HUES64 (cell line): ENCODE measurements at regions not wholly inside any gene's neighbourhood (a gene's known extent, or its start where the extent isn't known, plus 50 kb on each side); places are given as distances from the start of the nearest gene placed in this dataset.

ENCODE experiments used
- H3K27ac ChIP-seq: 2 replicates; pipeline ENCODE4 v1.7.0; 2013; ENCODE audit warnings: low read depth, low read length, inconsistent platforms
- H3K27me3 ChIP-seq: 2 replicates; pipeline ENCODE4 v1.6.1; 2013; ENCODE audit warnings: mild to moderate bottlenecking, low read length; ENCODE audit not compliant: insufficient read depth
- H3K36me3 ChIP-seq: 2 replicates; pipeline ENCODE4 v1.6.1; 2013; ENCODE audit warnings: mild to moderate bottlenecking, low read length; ENCODE audit not compliant: insufficient read depth
- H3K4me1 ChIP-seq: 2 replicates; pipeline ENCODE4 v1.6.1; 2013; ENCODE audit warnings: mild to moderate bottlenecking, low read length, moderate library complexity; ENCODE audit not compliant: insufficient read depth
- H3K4me3 ChIP-seq: 2 replicates; pipeline ENCODE4 v1.5.1; 2013; ENCODE audit warnings: mild to moderate bottlenecking, low read length, moderate library complexity
- H3K9ac ChIP-seq: 2 replicates; pipeline ENCODE4 v1.6.1; 2013; ENCODE audit warnings: mild to moderate bottlenecking, low read depth, low read length
- H3K9me3 ChIP-seq: 2 replicates; pipeline ENCODE4 v1.6.1; 2013; ENCODE audit warnings: low read depth, low read length; ENCODE audit not compliant: insufficient read depth
- WGBS: fragments of 150-250, 120-280 bp; methylation state at CpG from one replicate; pipeline ENCODE4 v1.1.7; 2013; ENCODE audit warnings: missing lambda C conversion rate; 5-methylcytosine and 5-hydroxymethylcytosine counted together

GRCh38 chr12:39044754-39045153, 139.4 kb upstream of the CPNE8 start:
- H3K27ac ChIP-seq, result no peak overlapping the region

GRCh38 chr12:39043424-39043822, 138.0 kb upstream of the CPNE8 start:
- H3K4me1 ChIP-seq, result peaks cover 3% of the 10 kb centered on the region; the same call in 1 of the 2 replicates
- H3K36me3 ChIP-seq, result no peaks in the 10 kb centered on the region
- H3K27me3 ChIP-seq, result no peaks in the 10 kb centered on the region
- no peak overlapping the region for H3K9ac ChIP-seq
- WGBS, result 86% methylated on average over 2 of the region's 2 CpGs
- H3K9me3 ChIP-seq, result no peaks in the 10 kb centered on the region
- no peak overlapping the region for H3K27ac ChIP-seq
- H3K4me3 ChIP-seq, result no peak overlapping the region

More at GRCh38 chr12:39044754-39045153, 139.4 kb upstream of the CPNE8 start:
- no peaks in the 10 kb centered on the region for H3K9me3 ChIP-seq
- H3K36me3 ChIP-seq, result no peaks in the 10 kb centered on the region
- peaks cover 3% of the 10 kb centered on the region; the same call in 1 of the 2 replicates for H3K4me1 ChIP-seq
- 86% methylated on average over 3 of the region's 3 CpGs for WGBS
- no peaks in the 10 kb centered on the region for H3K27me3 ChIP-seq
- H3K9ac ChIP-seq, result no peak overlapping the region
- no peak overlapping the region for H3K4me3 ChIP-seq

GRCh38 chr12:39040275-39040674, 134.9 kb upstream of the CPNE8 start:
- Histone ChIP-seq H3K36me3 (no peaks in the 10 kb centered on the region), H3K4me1 (peaks cover 3% of the 10 kb centered on the region; the same call in 1 of the 2 replicates), H3K9ac (no peak overlapping the region), H3K27me3 (no peaks in the 10 kb centered on the region), H3K9me3 (no peaks in the 10 kb centered on the region), H3K27ac (no peak overlapping the region), H3K4me3 (no peak overlapping the region)
- 100% methylated on average over 2 of the region's 2 CpGs for WGBS

- Histone ChIP-seq H3K4me3 (no peak overlapping the region), H3K4me1 (no peaks in the 10 kb centered on the region), H3K9ac (no peak overlapping the region), H3K27me3 (no peaks in the 10 kb centered on the region), H3K36me3 (no peaks in the 10 kb centered on the region), H3K27ac (no peak overlapping the region), H3K9me3 (no peaks in the 10 kb centered on the region)
- 97% methylated on average over 2 of the region's 2 CpGs for WGBS
Measured at GRCh38 chr12:39037115-39037514, 131.7 kb upstream of the CPNE8 start.

- H3K9ac ChIP-seq, result no peak overlapping the region
- H3K27ac ChIP-seq, result no peak overlapping the region
- no CpG with 5 or more reads among the region's 1 CpG for WGBS
- H3K4me1 ChIP-seq, result no peaks in the 10 kb centered on the region
- no peaks in the 10 kb centered on the region for H3K9me3 ChIP-seq
- no peaks in the 10 kb centered on the region for H3K36me3 ChIP-seq
- no peak overlapping the region for H3K4me3 ChIP-seq
- H3K27me3 ChIP-seq, result no peaks in the 10 kb centered on the region
Measured at GRCh38 chr12:39036105-39036504, 130.7 kb upstream of the CPNE8 start.

GRCh38 chr12:39033782-39034181, 128.4 kb upstream of the CPNE8 start:
- Histone ChIP-seq H3K4me3 (no peak overlapping the region), H3K27me3 (no peaks in the 10 kb centered on the region), H3K9ac (no peak overlapping the region), H3K36me3 (no peaks in the 10 kb centered on the region), H3K9me3 (no peaks in the 10 kb centered on the region), H3K4me1 (no peaks in the 10 kb centered on the region), H3K27ac (no peak overlapping the region)
- 100% methylated on average over 2 of the region's 4 CpGs for WGBS

GRCh38 chr12:39032448-39032847, 127.1 kb upstream of the CPNE8 start:
- H3K36me3 ChIP-seq, result no peaks in the 10 kb centered on the region
- WGBS, result 100% methylated on average over 2 of the region's 2 CpGs
- no peak overlapping the region for H3K27ac ChIP-seq
- H3K4me1 ChIP-seq, result no peaks in the 10 kb centered on the region
- no peak overlapping the region for H3K4me3 ChIP-seq
- H3K27me3 ChIP-seq, result no peaks in the 10 kb centered on the region
- H3K9ac ChIP-seq, result no peak overlapping the region
- no peaks in the 10 kb centered on the region for H3K9me3 ChIP-seq

GRCh38 chr12:39032034-39032433, 126.6 kb upstream of the CPNE8 start:
- Histone ChIP-seq H3K9me3 (no peaks in the 10 kb centered on the region), H3K36me3 (no peaks in the 10 kb centered on the region), H3K27ac (no peak overlapping the region), H3K27me3 (no peaks in the 10 kb centered on the region), H3K4me1 (no peaks in the 10 kb centered on the region), H3K4me3 (no peak overlapping the region), H3K9ac (no peak overlapping the region)

GRCh38 chr12:39028382-39028781, 123.0 kb upstream of the CPNE8 start:
- WGBS, result 97% methylated on average over 1 of the region's 1 CpG
- Histone ChIP-seq H3K9me3 (no peaks in the 10 kb centered on the region; the same call in 1 of the 2 replicates), H3K27ac (no peak overlapping the region)

GRCh38 chr12:39012870-39013269, 107.5 kb upstream of the CPNE8 start:
- Histone ChIP-seq H3K9me3 (no peaks in the 10 kb centered on the region), H3K4me1 (no peaks in the 10 kb centered on the region), H3K27me3 (no peaks in the 10 kb centered on the region), H3K9ac (no peak overlapping the region), H3K27ac (no peak overlapping the region), H3K36me3 (no peaks in the 10 kb centered on the region), H3K4me3 (no peak overlapping the region)
- WGBS, result 77% methylated on average over 1 of the region's 1 CpG

More at GRCh38 chr12:39028382-39028781, 123.0 kb upstream of the CPNE8 start:
- H3K4me3 ChIP-seq, result no peak overlapping the region
- no peaks in the 10 kb centered on the region for H3K27me3 ChIP-seq
- no peaks in the 10 kb centered on the region for H3K4me1 ChIP-seq
- no peaks in the 10 kb centered on the region for H3K36me3 ChIP-seq
- no peak overlapping the region for H3K9ac ChIP-seq

- Histone ChIP-seq H3K4me3 (no peak overlapping the region), H3K27ac (no peak overlapping the region), H3K27me3 (no peaks in the 10 kb centered on the region), H3K36me3 (no peaks in the 10 kb centered on the region), H3K9me3 (no peaks in the 10 kb centered on the region), H3K4me1 (no peaks in the 10 kb centered on the region), H3K9ac (no peak overlapping the region)
- WGBS, result 59% methylated on average over 1 of the region's 2 CpGs
Measured at GRCh38 chr12:39011166-39011565, 105.8 kb upstream of the CPNE8 start.

GRCh38 chr12:39010406-39010805, 105.0 kb upstream of the CPNE8 start:
- Histone ChIP-seq H3K4me3 (no peak overlapping the region), H3K36me3 (no peaks in the 10 kb centered on the region), H3K9me3 (no peaks in the 10 kb centered on the region), H3K4me1 (no peaks in the 10 kb centered on the region), H3K9ac (no peak overlapping the region), H3K27me3 (no peaks in the 10 kb centered on the region), H3K27ac (no peak overlapping the region)
- 92% methylated on average over 1 of the region's 1 CpG for WGBS
